ENCODE measurements at regions not wholly inside any gene's neighbourhood (a gene's known extent, or its start where the extent isn't known, plus 50 kb on each side); places are given as distances from the start of the nearest gene placed in this dataset.
"Not testable (repeated sequence)": the region's sequence is repeated elsewhere in the genome, so short reads cannot be mapped to it uniquely, and the experiment has no call there.

- DNase-seq (ENCODE audit: low spot score), result no peak
These were observed 437.0 kb upstream of the KCNMB2 start for GRCh38 chr3:178099274-178099673.

DNA sequence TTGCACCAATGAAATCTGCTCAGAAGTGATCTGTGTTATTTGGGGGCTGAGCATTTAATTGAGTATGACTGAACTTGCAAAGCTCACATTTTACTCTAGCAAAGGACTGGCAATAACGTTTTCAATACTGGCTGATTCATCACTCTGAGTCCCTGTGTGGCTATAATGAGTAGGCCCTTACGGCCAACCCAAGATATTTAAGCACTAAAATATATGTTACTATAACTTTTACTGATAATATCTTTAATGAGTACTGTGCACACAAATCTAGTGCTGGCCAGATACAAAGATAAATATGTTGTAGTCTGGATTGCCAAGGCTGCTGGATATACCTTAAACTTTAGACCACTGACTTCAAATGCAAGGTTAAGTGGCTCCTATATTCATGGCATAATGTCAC lies 436.4 kb upstream of the KCNMB2 start:
- no peak for DNase-seq (ENCODE audit: low spot score)

- no peak for DNase-seq (ENCODE audit: low spot score)
These were observed 435.3 kb upstream of the KCNMB2 start for GRCh38 chr3:178100908-178101307.

- DNase-seq (ENCODE audit: low spot score), result no peak
These were observed 433.1 kb upstream of the KCNMB2 start for GRCh38 chr3:178103140-178103539.

- DNase-seq (ENCODE audit: low spot score), result no peak
These were observed 428.4 kb upstream of the KCNMB2 start for GRCh38 chr3:178107804-178108203.

- DNase-seq (ENCODE audit: low spot score), result no peak
These were observed 426.5 kb upstream of the KCNMB2 start for GRCh38 chr3:178109691-178110090.

GRCh38 chr3:178112134-178112533 lies 424.1 kb upstream of the KCNMB2 start:
- no peak for DNase-seq (ENCODE audit: low spot score)

GRCh38 chr3:178112552-178112951 lies 423.7 kb upstream of the KCNMB2 start:
- not testable (repeated sequence) for DNase-seq (ENCODE audit: low spot score)

- no peak for DNase-seq (ENCODE audit: low spot score)
These were observed 418.6 kb upstream of the KCNMB2 start for GRCh38 chr3:178117641-178118040.

GRCh38 chr3:178119608-178120295 lies 416.5 kb upstream of the KCNMB2 start:
- DNase-seq (ENCODE audit: low spot score), result not testable (repeated sequence)

DNA sequence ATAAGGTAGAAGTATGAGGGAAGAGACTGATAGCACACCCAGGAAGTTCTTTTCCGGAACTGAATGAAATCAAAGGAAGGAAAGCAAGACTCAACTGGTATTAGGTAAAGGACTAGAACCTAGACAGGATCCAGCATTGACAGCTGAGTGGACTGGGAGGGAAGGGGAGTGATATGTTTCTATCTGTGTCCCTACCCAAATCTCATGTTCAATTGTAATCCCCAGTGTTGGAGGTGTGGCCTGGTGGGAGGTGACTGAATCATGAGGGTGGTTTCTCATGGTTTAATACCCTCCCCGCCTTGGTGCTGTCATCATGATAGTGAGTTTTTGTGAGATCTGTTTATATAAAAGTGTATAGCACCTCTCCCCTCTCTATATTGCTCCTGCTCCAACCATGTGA lies 415.9 kb upstream of the KCNMB2 start:
- no peak for DNase-seq (ENCODE audit: low spot score)

DNA sequence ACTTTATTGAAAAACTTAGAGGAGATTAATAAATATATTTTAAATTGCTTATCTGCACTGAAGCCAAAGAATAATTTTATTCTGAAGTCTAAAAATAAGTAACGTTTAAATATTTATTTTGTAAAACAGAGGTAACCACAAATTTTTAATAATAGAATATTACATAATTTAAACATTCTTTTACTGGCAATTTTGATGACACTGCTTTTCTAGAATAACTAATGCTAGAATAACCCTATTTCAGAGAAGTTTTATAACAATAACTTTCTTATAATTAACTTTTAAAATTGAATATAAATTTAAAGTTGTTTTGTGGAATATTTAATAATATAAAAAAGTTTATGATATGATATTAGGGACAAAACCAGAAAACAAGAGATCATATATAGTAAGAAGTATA lies 409.6 kb upstream of the KCNMB2 start:
- DNase-seq (ENCODE audit: low spot score), result no peak

DNA sequence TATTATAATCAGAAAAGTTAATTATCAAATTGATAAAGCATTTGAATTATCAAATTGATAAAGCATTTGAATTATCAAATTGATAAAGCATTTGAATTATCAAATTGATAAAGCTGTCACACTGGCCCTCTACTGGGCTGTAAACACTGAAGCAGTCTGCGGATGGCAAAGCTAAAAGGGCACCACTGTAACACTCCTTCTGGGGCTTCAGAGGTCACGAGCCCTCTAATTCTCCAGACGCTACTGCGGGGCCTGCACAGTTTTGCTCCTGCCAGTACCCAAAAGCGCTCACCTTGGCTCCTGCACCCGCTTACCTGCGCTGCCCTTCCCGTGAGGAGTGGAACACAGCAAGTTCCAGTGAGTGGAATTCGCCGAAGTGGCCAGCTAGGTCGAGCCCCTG lies 409.0 kb upstream of the KCNMB2 start:
- no peak for DNase-seq (ENCODE audit: low spot score)

DNA sequence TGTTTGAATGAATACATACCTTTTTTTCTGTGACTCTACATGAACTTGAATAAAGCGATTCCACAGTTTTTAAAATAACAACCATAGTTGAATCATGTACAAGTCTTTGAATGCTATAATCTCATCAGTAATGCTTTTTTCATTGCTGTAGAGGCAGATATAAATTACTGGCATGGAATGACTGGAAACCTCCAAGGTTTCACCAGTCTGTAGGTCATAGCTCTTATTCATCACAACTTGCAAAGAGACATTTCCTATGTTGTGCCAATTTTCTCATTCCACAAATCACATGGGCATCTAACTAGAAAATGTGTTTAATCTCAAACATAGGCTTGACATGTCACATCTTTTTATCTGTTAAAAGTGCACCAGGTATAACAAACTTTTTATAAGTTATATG lies 407.1 kb upstream of the KCNMB2 start:
- no peak for DNase-seq (ENCODE audit: low spot score)

DNA sequence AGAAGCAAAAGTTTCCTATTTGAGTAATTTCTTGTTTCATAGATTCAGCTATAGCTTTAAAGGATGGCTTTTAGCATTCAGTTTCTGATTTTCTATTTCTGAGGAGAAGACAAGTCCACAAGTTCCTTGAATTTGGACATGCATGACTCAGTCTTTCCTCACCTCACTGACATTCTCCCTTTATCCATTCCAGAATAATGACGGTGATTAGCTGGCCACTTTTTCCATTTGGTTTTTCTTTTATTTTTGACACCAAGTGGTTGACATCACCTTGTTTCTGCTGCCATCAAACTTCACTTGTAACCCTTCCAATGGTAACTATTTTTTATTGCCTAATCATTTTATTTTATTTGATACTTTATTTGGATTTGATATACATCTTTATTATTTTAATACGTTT lies 404.4 kb upstream of the KCNMB2 start:
- DNase-seq (ENCODE audit: low spot score), result no peak

DNA sequence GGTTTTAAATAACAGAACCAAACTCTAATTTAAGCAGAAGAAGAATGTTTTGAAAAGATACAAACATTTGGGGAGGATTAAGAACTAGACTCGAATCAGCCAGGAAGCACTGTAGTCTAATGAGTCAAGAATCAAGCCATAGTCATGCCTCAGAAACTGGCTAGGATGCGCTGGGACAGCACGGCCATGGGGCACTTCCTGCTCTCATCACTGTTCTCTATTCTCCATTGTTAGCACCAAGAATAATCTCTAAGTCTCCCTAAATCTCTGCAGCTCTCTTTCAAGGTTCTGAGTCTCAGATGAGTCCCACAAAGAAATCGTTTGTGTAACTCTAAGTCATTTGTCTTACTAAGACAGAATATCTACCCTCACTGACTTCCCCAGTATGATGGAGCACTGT lies 399.0 kb upstream of the KCNMB2 start:
- no peak for DNase-seq (ENCODE audit: low spot score)

GRCh38 chr3:178137831-178138230 lies 398.4 kb upstream of the KCNMB2 start:
- DNase-seq (ENCODE audit: low spot score), result no peak

DNA sequence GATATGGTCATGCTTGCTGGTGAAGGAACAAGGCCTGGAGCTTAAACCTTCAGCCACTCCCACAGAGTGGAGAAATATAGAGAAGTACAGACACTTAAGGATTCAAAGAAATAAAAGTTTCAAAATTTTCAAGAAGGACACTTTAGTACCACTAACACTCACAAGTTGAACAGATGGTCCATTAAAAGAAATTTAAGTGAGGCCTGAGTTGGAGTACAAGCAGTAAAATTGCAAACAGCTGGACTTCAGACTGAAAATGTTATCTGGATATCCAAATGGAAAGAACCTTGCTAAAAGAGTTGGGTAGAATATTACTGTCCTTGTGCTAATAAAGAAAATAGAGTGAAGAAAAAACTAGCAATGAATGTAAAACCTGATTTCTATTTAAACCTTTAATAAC lies 397.1 kb upstream of the KCNMB2 start:
- no peak for DNase-seq (ENCODE audit: low spot score)

DNA sequence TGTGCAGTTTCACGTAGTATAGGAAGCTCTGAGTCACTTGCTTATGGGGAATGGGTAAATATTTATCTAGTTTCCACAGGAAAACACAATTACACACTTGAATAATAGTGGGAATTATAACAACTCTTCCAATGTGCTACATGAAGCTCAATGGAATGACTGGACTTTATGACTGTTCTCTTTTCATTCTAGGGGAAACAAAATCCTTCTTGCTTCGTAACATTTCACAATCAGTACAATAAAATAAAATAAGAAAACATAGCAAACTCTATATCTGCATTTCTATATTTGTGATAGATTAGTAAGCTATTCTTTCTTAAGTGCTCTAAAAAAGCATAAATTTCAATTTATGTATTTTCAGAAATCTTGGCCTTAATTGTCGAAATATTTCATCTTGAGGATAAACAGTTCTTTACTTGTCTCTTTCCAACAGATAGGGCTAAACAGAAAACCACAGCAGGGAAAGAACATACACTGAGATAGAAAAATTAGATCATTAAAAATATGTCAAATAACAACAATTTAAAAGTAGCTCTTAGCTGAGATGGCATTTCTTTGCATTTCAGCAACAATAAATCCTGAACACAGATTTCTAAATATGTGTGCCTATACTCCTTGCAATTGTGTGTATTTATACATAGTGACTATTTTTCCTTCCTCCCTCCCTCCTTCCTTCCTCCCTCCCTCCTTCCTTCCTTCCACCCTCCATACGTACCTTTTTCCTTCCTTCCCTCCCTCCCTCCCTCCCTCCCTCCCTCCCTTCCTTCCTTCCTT lies 395.5 kb upstream of the KCNMB2 start:
- DNase-seq (ENCODE audit: low spot score), result no peak

DNA sequence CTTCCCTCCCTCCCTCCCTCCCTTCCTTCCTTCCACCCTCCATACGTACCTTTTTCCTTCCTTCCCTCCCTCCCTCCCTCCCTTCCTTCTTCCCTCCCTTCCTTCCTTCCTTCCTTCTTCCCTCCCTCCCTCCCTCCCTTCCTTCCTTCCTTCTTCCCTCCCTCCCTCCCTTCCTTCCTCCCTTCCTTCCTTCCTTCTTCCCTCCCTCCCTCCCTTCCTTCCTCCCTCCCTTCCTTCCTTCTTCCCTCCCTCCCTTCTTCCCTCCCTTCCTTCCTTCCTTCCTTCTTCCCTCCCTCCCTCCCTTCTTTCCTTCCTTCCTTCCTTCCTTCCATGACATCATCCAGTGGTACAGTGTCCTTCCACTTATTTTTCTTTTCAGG lies 394.9 kb upstream of the KCNMB2 start:
- not testable (repeated sequence) for DNase-seq (ENCODE audit: low spot score)

DNA sequence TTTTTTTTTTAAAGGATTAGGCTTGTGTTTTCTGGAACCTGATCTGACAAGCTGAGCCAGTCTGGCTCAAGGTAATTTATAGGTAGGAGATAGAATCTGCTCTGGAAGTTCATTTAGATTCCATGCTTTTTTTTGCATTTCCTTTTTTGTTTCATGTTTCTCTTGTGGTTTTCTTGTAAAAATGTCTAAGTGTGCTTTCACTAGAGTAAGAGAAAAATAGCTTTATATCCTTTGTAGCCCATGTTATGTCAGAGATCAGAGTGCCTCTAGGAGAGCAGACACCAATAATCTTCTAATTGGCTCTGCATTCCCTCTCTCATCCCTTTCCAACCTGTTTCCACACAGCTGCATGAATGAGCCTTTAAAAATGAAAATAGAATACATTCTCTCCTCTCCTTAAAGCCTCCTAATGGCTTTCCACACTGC lies 389.8 kb upstream of the KCNMB2 start:
- DNase-seq (ENCODE audit: low spot score), result no peak

- DNase-seq (ENCODE audit: low spot score), result no peak
These were observed 389.2 kb upstream of the KCNMB2 start for GRCh38 chr3:178147001-178147400.

DNA sequence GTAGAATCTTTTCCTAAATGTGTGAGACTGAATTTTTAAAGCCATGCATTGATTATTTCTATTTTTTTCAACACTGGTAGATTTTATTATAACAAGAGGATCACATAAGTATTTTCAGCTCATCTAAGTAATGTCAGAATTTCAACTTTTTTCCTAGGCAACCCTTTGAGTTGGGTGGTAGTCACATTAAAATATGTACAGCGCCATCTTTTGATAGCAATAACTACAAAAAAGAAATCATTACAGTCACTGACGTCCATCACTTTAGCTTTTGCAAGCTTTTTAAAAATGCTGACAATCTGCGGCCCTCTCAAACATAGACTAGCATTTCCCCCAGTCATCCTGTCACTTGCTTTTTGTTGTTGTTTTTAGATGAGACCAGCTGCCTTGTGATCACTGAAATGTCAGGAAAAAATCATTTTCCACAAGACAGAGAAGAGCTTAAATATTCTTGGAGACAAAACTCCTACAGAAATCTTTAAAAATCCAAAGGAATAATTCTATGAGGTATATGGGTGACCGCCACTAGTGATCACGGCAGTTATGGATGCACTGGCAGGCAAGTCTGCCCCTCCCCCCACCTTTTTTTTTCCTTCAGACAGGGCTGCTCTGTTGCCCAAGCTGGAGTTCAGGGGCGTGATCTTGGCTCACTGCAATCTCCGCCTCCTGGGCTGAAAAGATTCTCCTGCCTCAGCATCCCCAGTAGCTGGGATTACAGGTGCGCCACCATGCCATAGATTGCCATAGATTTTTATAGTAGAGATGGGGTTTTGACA lies 384.0 kb upstream of the KCNMB2 start:
- no peak for DNase-seq (ENCODE audit: low spot score)

Measured in HuH-7.5 (cell line).